K562 (cell line): ENCODE measurements at regions not wholly inside any gene's neighbourhood (a gene's known extent, or its start where the extent isn't known, plus 50 kb on each side); places are given as distances from the start of the nearest gene placed in this dataset.

Experiments
- ATAC-seq: fragments of 200-7000 bp; cut with Tn5 transposase; 3 replicates; pipeline ENCODE4 v1.9.1; 2020; ENCODE audit warnings: moderate library complexity
- BruUV-seq: library from RNA; stranded (reverse); fragments of 400-500 nt; replicated peaks from 2 replicates; lab custom pipeline; 2021; lab: Mats Ljungman, UMichigan
- CTCF ChIA-PET: fragments of 300-600 bp; formaldehyde crosslinking; extraction: SDS; loops from one replicate; lab custom pipeline; 2021; ENCODE audit warnings: low intra/inter-chr PET ratio; lab: Yijun Ruan, JAX
- POLR2A ChIA-PET: fragments of 300-600, 350-650 bp; sonication (Branson Sonifier 250); formaldehyde crosslinking; extraction: SDS; loops from one replicate; lab custom pipeline; 2021; ENCODE audit warnings: antibody characterized with exemption, inconsistent platforms; lab: Yijun Ruan, JAX
- DNase-seq, 4 experiments: peaks; one replicate each; pipeline versions ENCODE4 v3.0.0 to v3.0.0-alpha.2; 2011 to 2018; ENCODE audit warnings: low spot score in 3 of 4, mixed read lengths in 3 of 4; ENCODE audit errors: extremely low read depth in 1 of 4
- FAIRE-seq: peaks from 2 replicates; lab custom pipeline; 2011; peaks lifted over from hg19 to GRCh38; lab: Jason Lieb, UNC
- H2AFZ ChIP-seq: 2 replicates; pipeline ENCODE4 v1.6.0; 2011; ENCODE audit warnings: low read depth, low read length, control low read depth, inconsistent platforms
- H3K27ac ChIP-seq: fragments of 200-600 bp; 3 replicates; pipeline ENCODE4 v1.8.0; 2011; ENCODE audit warnings: low read depth, mild to moderate bottlenecking, control low read depth, inconsistent platforms, low read length, moderate library complexity, mixed read lengths; ENCODE audit errors: extremely low read depth
- H3K27me3 ChIP-seq, 2 experiments: fragments of 300-600 bp in 1 of 2; 2 replicates in 1 of 2; 3 replicates in 1 of 2; pipeline versions ENCODE4 v1.6.0 to v1.8.0; 2011; ENCODE audit warnings: inconsistent platforms in 2 of 2, low read length in 2 of 2, mild to moderate bottlenecking in 1 of 2, mixed read lengths in 1 of 2, moderate library complexity in 1 of 2; ENCODE audit not compliant: control insufficient read depth in 2 of 2, insufficient read depth in 2 of 2
- H3K36me3 ChIP-seq: fragments of 300-600 bp; 3 replicates; pipeline ENCODE4 v1.8.0; 2011; ENCODE audit warnings: mild to moderate bottlenecking, low read length, inconsistent platforms; ENCODE audit not compliant: control insufficient read depth, insufficient read depth
- H3K4me1 ChIP-seq, 2 experiments: fragments of 200-600 bp in 1 of 2; replicated peaks in 1 of 2; 2 replicates in 1 of 2; 3 replicates in 1 of 2; pipeline versions ENCODE4 v1.5.1 to v1.8.0; 2011; ENCODE audit warnings: inconsistent platforms in 2 of 2, low read length in 2 of 2, mild to moderate bottlenecking in 1 of 2, mixed read lengths in 1 of 2, moderate library complexity in 1 of 2; ENCODE audit not compliant: control insufficient read depth in 2 of 2, insufficient read depth in 2 of 2
- H3K4me2 ChIP-seq: 2 replicates; pipeline ENCODE4 v1.6.1; 2011; ENCODE audit warnings: low read length, control low read depth, inconsistent platforms, mixed read lengths; ENCODE audit not compliant: insufficient read depth
- H3K4me3 ChIP-seq: fragments of 200-600 bp; sonication (generic), shearing (Covaris generic); 2 replicates; pipeline ENCODE4 v1.5.1; 2016; ENCODE audit warnings: control low read depth, inconsistent platforms
- H3K79me2 ChIP-seq: fragments of 200-600 bp; 3 replicates; pipeline ENCODE4 v1.8.0; 2011; ENCODE audit warnings: low read length, inconsistent platforms; ENCODE audit not compliant: control insufficient read depth, insufficient read depth
- H3K9ac ChIP-seq, 2 experiments: 2 replicates each; pipeline versions ENCODE4 v1.6.0 to v1.6.1; 2011; ENCODE audit warnings: low read depth in 2 of 2, low read length in 2 of 2, control low read depth in 1 of 2, inconsistent platforms in 1 of 2, mild to moderate bottlenecking in 1 of 2, mixed read lengths in 1 of 2; ENCODE audit not compliant: insufficient read depth in 1 of 2
- H3K9me1 ChIP-seq: one replicate; pipeline ENCODE4 v1.6.0; 2011; ENCODE audit warnings: inconsistent platforms, mild to moderate bottlenecking, low read length, moderate library complexity; ENCODE audit not compliant: control insufficient read depth, insufficient read depth
- H3K9me3 ChIP-seq: replicated peaks from 2 replicates; pipeline ENCODE4 v1.5.1; 2011; ENCODE audit warnings: low read depth, low read length, inconsistent platforms; ENCODE audit not compliant: control insufficient read depth, insufficient read depth
- H4K20me1 ChIP-seq: replicated peaks from 2 replicates; pipeline ENCODE4 v1.6.1; 2011; ENCODE audit warnings: low read length, inconsistent platforms, mixed read lengths; ENCODE audit not compliant: control insufficient read depth, insufficient read depth
- BHLHE40 ChIP-seq: IDR thresholded peaks from 2 replicates; pipeline ENCODE4 v1.6.1; 2011; ENCODE audit warnings: low read length, improper control_type of control experiment
- CREM ChIP-seq: IDR thresholded peaks from 2 replicates; pipeline ENCODE4 v1.6.1; 2014; ENCODE audit warnings: antibody characterized with exemption, low read depth
- ELF2 ChIP-seq: fragments of 250-450 bp; sonication (Bioruptor Pico); IDR thresholded peaks from 2 replicates; pipeline ENCODE4 v1.5.0; 2021; ENCODE audit warnings: mild to moderate bottlenecking
- FOS ChIP-seq: IDR thresholded peaks from 3 replicates; pipeline ENCODE4 v1.6.1; 2011; ENCODE audit not compliant: insufficient read length; ENCODE audit errors: extremely low read depth
- MCM7 ChIP-seq, 2 experiments: fragments of 450-650 bp; IDR thresholded peaks; 2 replicates each; pipeline ENCODE4 v1.6.1; 2016 to 2018
- MYNN ChIP-seq, 2 experiments: sonication (generic); formaldehyde crosslinking in 1 of 2; IDR thresholded peaks; 2 replicates each; pipeline versions ENCODE4 v1.5.0 to v1.6.1; 2016 to 2020; ENCODE audit warnings: antibody characterized with exemption in 1 of 2, missing genetic modification reagents in 1 of 2
- NFXL1 ChIP-seq: fragments of 450-650 bp; formaldehyde crosslinking; IDR thresholded peaks from 2 replicates; pipeline ENCODE4 v1.4.0; 2021; ENCODE audit warnings: mild to moderate bottlenecking
- RBM17 ChIP-seq: fragments of 200-400 bp; formaldehyde crosslinking; IDR thresholded peaks from 2 replicates; pipeline ENCODE4 v1.6.1; 2017; ENCODE audit warnings: low read depth, mild to moderate bottlenecking, low read length, borderline replicate concordance
- RNF2 ChIP-seq: sonication (generic); IDR thresholded peaks from 2 replicates; pipeline ENCODE4 v1.6.1; 2016
- TEAD4 ChIP-seq, 2 experiments: sonication (generic) in 1 of 2; formaldehyde crosslinking in 1 of 2; IDR thresholded peaks; 2 replicates each; pipeline versions ENCODE4 v1.6.1 to v1.8.0; 2012 to 2022; ENCODE audit warnings: borderline replicate concordance in 1 of 2, inconsistent platforms in 1 of 2, low read length in 1 of 2, mild to moderate bottlenecking in 1 of 2, missing genetic modification reagents in 1 of 2
- TFAM ChIP-seq: fragments of 250-450 bp; sonication (Bioruptor Pico); conservative IDR thresholded peaks from 2 replicates; pipeline ENCODE4 v1.5.0; 2021; ENCODE audit warnings: mild to moderate bottlenecking, moderate library complexity
- ZNF277 ChIP-seq: fragments of 250-450 bp; sonication (Bioruptor Pico); IDR thresholded peaks from 2 replicates; pipeline ENCODE4 v1.8.0; 2022; ENCODE audit warnings: inconsistent platforms, mild to moderate bottlenecking, moderate library complexity, borderline replicate concordance
- ZNF551 ChIP-seq: fragments of 250-450 bp; sonication (Bioruptor Pico); IDR thresholded peaks from 2 replicates; pipeline ENCODE4 v1.5.0; 2021; ENCODE audit warnings: mild to moderate bottlenecking, moderate library complexity
- ZNF639 ChIP-seq, 2 experiments: fragments of 200-800 bp in 1 of 2; sonication (Bioruptor generic) in 1 of 2; sonication (generic) in 1 of 2; formaldehyde crosslinking in 1 of 2; IDR thresholded peaks in 1 of 2; conservative IDR thresholded peaks in 1 of 2; 2 replicates each; pipeline versions ENCODE4 v1.5.0 to v1.6.1; 2016 to 2020; ENCODE audit warnings: missing compliant biosample characterization in 1 of 2, missing genetic modification characterization in 1 of 2, missing genetic modification reagents in 1 of 2
- ZNF707 ChIP-seq: fragments of 250-450 bp; sonication (Bioruptor Pico); conservative IDR thresholded peaks from 2 replicates; pipeline ENCODE4 v1.8.0; 2022; ENCODE audit warnings: inconsistent platforms, mild to moderate bottlenecking, moderate library complexity
- WGBS: fragments of 100-300 bp; shearing (Covaris generic); methylation state at CpG from one replicate; pipeline ENCODE4 v1.1.6; 2016; ENCODE audit warnings: low coverage, mixed read lengths; ENCODE audit not compliant: insufficient coverage; ENCODE audit errors: missing lambda C conversion rate; 5-methylcytosine and 5-hydroxymethylcytosine counted together
- in situ Hi-C: fragments of 300-500 bp; cut with MboI; formaldehyde crosslinking; loops from 4 replicates; pipeline ENCODE4 v1.15.0; 2018; ENCODE audit warnings: inconsistent platforms, mixed read lengths
- intact Hi-C: fragments of 100-400 bp; cut with micrococcal nuclease; formaldehyde crosslinking; loops from 2 replicates; pipeline ENCODE4 v1.14.2; 2022
- TF ChIP-seq, protein P1 (sequence below): fragments of 250-450 bp; sonication (Bioruptor Pico); IDR thresholded peaks from 2 replicates; pipeline ENCODE4 v1.5.0; 2021
- TF ChIP-seq, protein P2 (sequence below): fragments of 450-650 bp; IDR thresholded peaks from 2 replicates; pipeline ENCODE4 v1.6.1; 2016; ENCODE audit warnings: mild to moderate bottlenecking

DNA sequence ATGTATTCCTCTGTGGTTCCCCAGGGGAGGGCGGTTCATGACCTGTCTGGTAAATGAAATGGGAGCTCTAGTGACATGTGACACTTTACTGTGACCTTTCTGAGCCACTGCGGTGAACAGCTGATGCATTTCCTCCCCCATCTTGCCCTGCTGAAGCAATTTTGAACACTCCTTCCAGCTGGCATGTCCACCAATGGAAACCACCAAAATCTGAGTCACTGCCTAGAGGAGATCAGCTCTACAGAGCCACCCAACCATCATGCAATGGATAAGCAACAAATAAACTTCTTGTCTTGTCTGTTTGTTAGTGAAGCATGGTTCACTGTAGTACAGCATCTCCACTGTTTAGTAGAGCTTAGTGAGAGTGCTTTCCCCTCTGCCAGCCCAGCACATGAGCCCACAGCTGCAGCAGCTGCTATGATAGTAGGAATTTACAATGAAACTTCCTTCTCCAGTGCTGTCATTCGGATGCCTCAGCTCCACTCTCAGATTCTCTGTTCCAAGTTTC is 479.4 kb downstream of the NTRK3 start (continued):
- TF ChIP-seq, protein P1, sequence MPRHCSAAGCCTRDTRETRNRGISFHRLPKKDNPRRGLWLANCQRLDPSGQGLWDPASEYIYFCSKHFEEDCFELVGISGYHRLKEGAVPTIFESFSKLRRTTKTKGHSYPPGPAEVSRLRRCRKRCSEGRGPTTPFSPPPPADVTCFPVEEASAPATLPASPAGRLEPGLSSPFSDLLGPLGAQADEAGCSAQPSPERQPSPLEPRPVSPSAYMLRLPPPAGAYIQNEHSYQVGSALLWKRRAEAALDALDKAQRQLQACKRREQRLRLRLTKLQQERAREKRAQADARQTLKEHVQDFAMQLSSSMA (CRISPR knock-in tag) = no peak
- TF ChIP-seq CREM = no peak
- no peak for TF ChIP-seq NFXL1 (CRISPR knock-in tag)
- TF ChIP-seq ELF2 (CRISPR knock-in tag) = no peak
- TF ChIP-seq ZNF277 (CRISPR knock-in tag) = no peak

DNA sequence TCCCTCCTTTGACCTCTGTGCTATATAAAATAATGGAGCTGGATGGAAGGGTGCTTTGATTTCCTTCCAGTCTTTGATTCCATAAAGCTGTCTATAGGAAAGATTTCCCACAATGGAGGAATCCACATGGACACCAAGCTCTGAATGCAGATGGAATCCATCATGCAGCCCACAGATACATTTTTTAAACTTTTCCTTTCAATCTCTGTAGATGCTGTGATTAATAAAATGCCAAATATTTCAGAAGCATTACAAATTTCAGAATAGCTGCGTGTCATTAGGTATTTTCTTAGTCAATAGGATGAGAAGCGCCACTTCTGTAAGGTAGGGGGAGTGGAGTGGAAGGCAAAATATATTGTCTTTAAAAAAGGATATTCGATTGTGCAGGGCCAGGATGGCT is 489.0 kb downstream of the NTRK3 start:
- DNase-seq (no peak), FAIRE-seq (no peak), ATAC-seq (no peak)
- Histone ChIP-seq H3K27ac (no peak overlapping the region), H3K27me3 (peaks cover 0 to 4% of the 10 kb centered on the region in 2 experiments; a peak in 1 of 5 replicates), H4K20me1 (no peaks in the 10 kb centered on the region), H3K36me3 (no peaks in the 10 kb centered on the region), H3K4me2 (no peak overlapping the region), H3K79me2 (no peaks in the 10 kb centered on the region), H3K9me3 (no peaks in the 10 kb centered on the region), H3K4me3 (no peak overlapping the region), H2AFZ (no peak overlapping the region), H3K4me1 (no peaks in the 10 kb centered on the region; a peak in 1 of 5 replicates), H3K9me1 (no peaks in the 10 kb centered on the region), H3K9ac (no peak overlapping the region)
- no TSS peak for BruUV-seq
- in situ Hi-C loops (no loop called here), intact Hi-C loops (no loop called here)
- 6% methylated on average over 3 of the region's 3 CpGs for WGBS
- POLR2A ChIA-PET = no interaction called here
- CTCF ChIA-PET = no interaction called here
- TF ChIP-seq ZNF707 (CRISPR knock-in tag) = no peak
- TF ChIP-seq MCM7 (IDR thresholded peaks at IDR 0.05) = no peak
- no peak for TF ChIP-seq TFAM
- TF ChIP-seq TEAD4 (IDR thresholded peaks at IDR 0.05; ENCODE audit: low read length) = no peak
- no peak for TF ChIP-seq TEAD4 (CRISPR knock-in tag; IDR thresholded peaks at IDR 0.05; ENCODE audit: borderline replicate concordance)
- no peak for TF ChIP-seq BHLHE40
- TF ChIP-seq ZNF639 (CRISPR knock-in tag; conservative IDR thresholded peaks at IDR 0.05 in 1 of 2, IDR thresholded peaks at IDR 0.05 in 1 of 2) = no peak
- TF ChIP-seq FOS = no peak
- TF ChIP-seq RBM17 = no peak
- TF ChIP-seq ZNF551 (CRISPR knock-in tag) = no peak
- TF ChIP-seq RNF2 = no peak
- TF ChIP-seq, protein P2, sequence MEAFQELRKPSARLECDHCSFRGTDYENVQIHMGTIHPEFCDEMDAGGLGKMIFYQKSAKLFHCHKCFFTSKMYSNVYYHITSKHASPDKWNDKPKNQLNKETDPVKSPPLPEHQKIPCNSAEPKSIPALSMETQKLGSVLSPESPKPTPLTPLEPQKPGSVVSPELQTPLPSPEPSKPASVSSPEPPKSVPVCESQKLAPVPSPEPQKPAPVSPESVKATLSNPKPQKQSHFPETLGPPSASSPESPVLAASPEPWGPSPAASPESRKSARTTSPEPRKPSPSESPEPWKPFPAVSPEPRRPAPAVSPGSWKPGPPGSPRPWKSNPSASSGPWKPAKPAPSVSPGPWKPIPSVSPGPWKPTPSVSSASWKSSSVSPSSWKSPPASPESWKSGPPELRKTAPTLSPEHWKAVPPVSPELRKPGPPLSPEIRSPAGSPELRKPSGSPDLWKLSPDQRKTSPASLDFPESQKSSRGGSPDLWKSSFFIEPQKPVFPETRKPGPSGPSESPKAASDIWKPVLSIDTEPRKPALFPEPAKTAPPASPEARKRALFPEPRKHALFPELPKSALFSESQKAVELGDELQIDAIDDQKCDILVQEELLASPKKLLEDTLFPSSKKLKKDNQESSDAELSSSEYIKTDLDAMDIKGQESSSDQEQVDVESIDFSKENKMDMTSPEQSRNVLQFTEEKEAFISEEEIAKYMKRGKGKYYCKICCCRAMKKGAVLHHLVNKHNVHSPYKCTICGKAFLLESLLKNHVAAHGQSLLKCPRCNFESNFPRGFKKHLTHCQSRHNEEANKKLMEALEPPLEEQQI = no peak
- no peak for TF ChIP-seq MYNN (IDR thresholded peaks at IDR 0.05)
- TF ChIP-seq MYNN (CRISPR knock-in tag; IDR thresholded peaks at IDR 0.05) = no peak
